ENCODE measurements at regions not wholly inside any gene's neighbourhood (a gene's known extent, or its start where the extent isn't known, plus 50 kb on each side); places are given as distances from the start of the nearest gene placed in this dataset.

DNA sequence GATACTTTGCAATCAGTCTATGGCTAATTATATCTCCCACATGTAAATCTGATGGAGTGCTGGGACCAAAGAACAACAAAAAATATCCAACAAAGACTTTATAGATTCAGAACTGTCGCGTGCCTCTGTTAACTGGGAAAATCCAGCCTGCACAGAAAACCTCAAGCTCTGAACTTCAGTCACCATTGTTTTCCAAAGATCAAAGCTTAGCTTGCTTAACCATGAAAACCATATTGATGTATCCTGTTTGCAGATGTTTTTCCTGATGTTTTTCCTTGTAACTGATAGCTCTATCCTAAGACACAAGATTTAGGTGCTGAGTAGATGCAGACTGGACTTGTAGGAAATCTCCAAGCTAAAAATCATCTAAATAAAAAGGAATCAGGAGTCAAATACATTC is 163.7 kb downstream of the GXYLT1 start:
- no peak for DNase-seq (ENCODE audit: low spot score)

DNA sequence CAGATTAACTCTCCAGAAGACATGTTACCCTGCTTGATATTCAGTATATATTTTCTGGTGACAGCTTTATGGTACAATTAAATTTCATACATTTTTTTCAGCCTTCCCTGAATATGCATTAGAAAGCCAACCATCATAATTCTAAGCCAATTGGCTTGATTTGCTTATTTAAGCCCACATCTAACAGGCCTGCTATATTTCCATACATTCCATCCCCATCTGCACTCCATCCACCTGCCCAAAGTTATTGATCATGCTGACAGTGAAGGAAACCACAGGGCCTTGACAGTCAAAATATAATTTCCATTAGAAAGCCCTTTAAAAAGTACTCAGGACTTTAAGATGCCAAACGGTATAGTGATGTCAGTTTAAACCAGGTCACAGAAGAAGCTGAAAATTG is 164.3 kb downstream of the GXYLT1 start:
- DNase-seq (ENCODE audit: low spot score): no peak

DNA sequence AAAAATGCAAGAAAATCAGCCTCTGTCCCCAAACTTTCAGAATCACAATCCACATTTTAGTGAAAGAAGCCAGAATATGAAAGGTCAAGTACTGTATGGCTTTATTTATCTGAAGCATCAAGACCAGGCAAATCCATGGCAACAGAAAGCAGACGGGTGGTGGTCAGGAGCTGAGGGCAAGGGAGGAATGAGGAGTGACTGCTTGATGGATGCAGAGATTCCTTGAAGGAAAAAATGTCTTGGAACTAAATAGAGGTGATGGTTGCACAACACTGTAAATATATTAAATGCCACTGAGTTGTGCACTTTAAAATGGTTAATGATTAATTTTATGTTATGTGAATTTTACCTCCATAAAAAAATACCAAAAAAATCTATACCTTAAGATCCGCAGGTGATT is 165.1 kb downstream of the GXYLT1 start:
- DNase-seq (ENCODE audit: low spot score): no peak

DNA sequence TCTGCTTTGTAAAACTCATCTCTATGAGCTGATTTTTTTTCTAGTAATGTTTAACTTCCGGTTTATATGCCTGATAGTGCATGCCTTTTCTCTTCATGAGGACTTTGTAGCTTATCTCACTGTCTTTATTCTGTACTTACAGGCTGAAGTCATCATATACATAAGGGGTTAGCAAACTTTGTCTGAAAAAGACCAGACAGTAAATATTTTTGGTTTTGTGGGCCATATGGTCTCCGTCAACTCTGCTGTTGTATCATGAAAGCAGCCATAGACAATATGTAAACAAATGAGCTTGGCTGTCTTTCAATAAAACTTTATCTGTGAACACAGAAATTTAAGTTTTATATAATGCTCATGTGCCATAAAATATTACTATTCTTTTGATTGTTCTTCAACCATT is 172.1 kb downstream of the GXYLT1 start:
- no peak for DNase-seq (ENCODE audit: low spot score)

DNA sequence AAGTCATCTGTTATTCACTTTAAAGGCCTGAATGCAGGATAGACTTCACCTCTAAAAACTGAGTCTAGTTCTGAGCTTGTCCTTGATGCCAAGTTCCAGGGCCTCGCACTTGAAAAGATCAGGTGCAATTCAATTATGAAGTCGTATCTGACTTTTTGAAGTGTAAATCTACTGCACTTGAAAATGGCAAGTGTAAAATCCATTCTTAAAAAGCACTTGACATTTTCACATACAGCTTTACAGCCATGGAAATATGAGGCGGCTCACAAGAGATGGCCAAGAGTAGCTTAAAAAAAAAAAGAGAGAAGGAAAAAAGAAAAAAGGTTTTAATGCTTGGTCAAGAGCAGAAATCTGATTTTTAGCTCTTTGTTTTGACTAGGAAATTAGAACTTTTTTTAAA is 172.5 kb downstream of the GXYLT1 start:
- no peak for DNase-seq (ENCODE audit: low spot score)

DNA sequence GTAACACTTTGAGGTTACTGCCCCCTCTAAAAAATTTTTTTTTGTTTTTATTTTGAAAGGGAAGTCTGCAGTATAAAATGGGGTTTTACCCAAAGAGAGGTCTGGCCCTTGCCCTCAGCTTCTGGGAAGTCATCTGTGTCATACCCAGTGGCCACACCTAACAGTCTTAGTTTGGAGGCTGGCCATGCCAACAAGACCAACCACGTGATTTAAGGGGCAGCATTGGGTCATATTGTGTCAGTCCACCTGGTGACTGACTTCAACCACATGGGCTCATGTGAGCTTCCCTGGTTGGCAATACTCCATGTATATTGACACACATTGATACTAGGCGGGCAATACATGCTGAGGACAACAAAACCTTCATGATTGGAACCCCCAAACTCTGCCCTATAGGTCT is 173.9 kb downstream of the GXYLT1 start:
- DNase-seq (ENCODE audit: low spot score): no peak

DNA sequence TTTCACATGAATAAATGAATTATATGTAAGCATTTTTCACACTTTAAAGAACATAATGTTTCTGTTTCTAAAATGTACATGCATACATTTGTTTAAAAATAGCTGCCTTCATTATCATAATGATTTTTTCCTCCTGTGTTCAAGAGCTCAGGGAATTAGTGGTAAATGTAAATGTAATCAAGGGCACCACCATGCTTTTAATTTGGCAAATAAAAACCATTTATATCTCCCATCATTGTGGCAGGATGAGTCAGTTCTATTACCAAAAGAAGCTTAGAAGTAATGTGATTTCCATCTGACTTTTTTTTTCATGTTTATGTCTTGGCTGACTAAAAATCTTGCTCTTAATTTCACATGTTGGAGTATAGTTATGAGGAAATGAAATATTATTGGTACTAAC is 176.1 kb downstream of the GXYLT1 start:
- no peak for DNase-seq (ENCODE audit: low spot score)

DNA sequence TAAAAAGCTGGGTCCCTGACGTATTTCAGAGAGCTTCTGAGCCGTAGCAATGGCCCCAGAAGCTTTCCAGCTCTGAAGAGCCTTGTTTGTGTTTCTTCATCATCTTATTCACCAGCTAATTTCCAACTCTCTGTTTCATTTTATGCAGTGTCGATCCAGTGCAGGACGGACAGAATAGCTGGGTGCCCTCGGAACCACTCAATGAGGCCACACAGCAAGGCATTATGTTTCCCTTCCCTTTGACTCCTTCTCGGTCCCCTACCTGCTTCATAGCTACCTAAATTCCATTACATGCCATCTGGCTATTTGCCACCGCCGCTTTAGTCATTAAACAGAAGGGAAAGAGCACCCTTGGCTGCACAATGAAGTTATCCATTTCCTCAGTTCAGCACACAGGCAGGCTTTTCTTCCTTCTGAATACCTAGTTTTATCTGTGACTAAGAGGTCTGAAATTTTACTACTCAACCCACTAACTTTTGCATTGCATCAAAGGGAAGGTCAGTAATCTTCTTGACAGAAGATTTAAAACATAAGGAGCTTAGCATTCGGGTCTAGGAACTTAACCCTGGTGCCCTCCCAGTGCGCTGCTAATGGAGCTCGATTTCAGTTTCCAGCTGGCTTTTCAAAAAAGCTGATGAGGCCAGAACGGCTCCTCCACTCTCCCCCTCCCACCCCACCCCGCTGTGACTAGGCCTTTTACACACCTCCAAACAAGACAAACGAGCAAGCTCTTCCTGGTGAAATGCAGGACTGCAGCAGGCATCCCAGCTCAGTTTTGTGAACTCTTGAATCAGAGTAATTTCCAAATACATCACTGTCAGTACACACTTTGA is 176.8 kb downstream of the GXYLT1 start:
- DNase-seq (ENCODE audit: low spot score): no peak

DNA sequence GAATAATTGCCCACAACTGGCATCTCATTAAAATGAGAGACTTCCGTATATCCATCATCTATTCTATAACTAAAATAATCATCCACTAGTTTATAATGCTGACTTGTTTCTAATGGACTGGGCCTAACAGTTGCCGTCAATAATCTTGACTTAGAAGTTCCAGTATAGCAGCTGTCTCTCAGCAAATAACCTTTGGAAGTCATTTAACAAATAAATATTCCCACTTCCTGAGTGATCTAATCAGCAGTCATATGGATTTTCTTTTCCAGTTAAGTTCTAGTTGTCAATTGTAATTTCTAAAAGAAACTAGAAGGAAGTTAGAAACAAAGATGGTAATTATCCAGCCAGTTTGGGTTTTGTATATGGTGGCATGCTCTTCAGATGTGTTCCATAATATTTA is 177.8 kb downstream of the GXYLT1 start:
- DNase-seq (ENCODE audit: low spot score): no peak

DNA sequence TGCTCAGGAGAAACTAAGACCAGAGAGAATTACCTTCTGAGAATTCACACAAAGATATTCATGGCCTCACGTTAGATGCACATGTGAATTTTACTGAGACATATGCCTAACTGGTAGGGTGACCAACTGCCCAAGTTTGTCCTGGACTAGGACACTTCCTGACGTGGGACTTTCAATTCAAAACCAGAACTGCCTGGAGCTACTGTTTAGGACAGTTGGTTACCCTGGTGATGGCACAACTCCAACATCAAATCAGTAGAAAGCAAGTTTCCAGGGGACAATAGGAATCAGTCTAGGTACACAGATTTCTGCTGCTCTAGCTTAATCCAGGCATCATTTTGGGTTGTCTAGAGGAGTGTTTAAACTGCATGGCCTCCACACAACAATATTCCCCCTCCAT is 178.7 kb downstream of the GXYLT1 start:
- DNase-seq (ENCODE audit: low spot score): no peak

DNA sequence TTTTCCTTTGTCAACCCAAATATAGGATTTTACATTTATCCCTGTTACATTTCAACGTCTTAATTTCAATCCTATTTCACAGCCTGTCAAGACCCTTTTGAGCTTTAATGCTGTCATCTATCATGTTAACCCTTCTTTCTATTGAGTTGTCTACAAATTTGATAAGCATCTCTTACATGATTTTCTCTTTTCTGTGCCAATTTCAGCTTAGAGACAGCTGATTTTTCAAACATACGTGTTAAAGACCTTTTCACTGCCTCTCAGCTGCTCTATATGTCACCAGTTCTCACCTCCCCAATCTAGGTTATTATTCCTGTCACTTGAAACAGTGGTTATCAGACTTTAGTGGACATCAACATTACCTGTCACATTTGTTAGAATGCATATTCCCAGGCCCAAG is 181.3 kb downstream of the GXYLT1 start:
- DNase-seq (ENCODE audit: low spot score): no peak

DNA sequence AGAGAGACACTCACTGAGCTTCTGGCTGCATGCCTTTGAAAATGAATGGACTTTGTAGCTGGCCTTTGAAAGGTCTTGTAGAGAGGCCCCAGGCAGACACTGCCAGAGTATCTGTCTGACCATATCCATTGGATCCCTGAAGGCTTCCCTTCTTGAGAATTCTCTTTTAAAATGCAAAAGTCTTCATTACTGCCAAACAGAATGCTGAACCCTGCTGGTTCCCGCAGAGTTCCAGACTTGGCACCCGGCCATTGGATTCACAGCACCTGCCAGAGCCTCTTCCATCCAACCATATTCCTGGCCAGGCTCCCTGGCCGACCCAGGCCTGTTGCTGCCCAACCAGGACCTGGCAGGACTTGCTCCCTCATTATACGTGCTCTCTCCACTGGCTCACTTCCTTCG is 182.5 kb downstream of the GXYLT1 start:
- no peak for DNase-seq (ENCODE audit: low spot score)

DNA sequence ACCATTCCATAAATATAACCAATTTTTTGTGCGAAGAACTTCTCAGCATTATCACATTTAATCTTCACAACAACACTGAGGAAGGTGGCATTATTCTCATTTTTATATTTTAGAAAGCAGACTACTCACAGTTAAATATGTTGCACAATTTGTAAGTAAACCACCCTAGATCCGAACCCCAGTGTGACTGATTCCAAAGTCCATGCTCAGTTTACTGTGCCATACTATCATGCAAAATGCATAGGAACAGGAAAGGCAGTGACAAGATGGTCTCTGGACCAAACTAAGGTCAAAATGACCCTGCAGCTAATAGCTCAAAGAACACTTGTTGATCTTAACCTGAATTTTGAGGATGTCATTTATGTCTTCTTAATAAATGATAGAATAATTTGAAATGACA is 185.4 kb downstream of the GXYLT1 start:
- DNase-seq (ENCODE audit: low spot score): no peak

DNA sequence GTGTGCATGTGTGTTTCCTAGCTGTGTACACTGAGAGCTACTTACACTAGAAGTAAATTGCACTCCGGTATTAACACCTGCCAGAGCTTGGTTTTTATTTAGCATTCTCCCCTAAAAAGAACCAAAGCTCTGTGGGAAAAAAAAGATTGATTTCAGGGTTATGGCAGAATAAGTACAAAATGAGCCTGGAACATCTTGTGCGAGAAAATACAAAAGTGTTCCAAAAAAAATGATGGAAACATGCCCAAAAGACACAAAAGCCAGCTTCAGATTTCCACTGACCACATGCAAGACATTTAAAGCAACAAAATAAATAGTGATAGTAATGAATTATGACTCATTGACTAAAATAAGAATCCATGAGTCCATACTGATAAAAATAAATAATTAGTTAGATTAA is 188.3 kb downstream of the GXYLT1 start:
- DNase-seq (ENCODE audit: low spot score): no peak

DNA sequence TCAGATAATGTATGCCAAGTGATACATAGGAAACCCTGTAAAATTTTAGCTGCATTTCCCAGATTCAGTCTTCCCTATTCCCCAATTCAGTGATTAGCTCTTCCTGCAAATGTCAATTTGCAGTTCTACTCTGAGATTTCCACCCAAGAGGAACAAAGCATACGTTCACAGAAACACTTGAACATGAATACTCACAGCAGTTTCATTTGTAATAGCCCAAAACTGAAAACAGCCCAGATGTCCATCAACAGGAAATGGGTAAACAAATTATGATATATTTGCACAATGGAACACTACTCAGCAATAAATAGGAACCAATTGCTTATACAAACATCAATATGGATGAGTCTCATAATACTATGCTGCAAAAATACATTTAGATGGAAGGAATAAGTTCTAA is 194.2 kb downstream of the GXYLT1 start:
- DNase-seq (ENCODE audit: low spot score): no peak

DNA sequence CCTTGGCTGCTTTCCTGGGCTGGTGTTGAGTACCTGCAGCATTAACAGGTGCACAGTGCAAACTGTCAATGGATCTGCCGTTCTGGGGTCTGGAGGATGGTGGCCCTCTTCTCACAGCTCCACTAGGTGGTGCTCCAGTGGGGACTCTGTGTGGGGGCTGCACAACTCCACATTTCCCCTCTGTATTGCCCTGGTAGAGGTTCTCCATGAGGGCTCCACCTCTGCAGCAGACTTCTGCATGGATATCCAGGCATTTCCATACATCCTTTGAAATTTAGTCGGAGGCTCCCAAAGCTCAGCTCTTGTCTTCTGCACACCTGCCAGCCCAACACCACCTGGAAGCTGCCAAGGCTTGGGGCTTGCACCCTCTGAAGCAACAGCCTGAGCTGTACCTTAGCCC is 198.6 kb downstream of the GXYLT1 start:
- no peak for DNase-seq (ENCODE audit: low spot score)

DNA sequence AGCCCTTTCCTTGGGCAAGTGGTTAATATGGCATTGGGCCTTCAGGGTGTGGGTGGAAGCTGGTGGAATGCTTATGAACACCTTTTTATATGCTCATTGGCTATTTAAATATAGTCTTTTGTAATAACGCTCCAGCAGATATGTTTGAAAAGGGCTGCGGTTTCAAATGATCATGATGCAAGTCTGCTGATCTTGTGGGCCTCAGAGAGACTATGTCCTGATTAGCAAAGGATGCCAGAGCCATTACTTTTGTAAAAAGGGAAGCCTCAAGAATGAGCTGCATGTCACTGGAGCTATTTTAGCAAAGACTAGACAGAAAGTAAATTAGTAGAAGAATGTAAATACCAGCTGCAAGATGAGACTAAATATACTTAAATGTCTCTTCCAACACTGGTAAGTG is 200.5 kb downstream of the GXYLT1 start:
- peak; percentile 16 for DNase-seq (ENCODE audit: low spot score)

DNA sequence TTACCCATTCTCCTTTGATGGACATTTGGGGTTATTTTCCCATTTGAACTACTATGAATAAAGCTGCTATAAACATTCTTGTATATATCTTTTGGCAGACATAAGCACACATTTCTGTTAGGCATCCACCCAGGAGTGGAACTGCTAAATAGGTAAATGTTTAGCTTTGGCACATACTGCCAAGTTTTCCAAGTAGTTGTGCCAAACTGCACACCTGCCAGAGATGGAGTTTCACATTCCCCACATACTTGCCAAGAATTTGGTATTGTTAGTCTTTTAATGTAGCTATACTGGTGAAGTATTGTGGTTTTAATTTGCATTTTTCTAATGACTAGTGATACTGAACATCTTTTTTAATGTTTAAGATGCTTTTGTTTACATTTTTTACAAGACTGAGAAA is 201.0 kb downstream of the GXYLT1 start:
- no peak for DNase-seq (ENCODE audit: low spot score)

DNA sequence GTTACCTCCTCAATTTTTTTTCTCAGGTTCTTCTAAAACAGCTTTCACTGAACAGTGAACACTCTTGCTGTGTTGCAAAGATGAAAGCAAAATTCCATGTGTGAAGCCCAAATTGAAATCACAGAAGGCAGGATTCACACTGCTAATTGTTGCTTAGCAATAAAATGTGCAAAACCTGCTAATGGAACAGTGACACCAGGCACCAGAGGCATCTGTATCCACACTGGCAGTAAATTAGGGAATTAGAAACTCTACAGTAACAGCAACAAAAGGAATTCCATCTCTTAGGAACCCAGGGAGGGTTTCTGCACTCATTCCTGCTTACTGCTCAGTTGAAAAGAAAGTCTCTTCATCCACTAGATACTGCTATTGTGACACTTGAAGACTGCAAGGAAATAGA is 202.3 kb downstream of the GXYLT1 start:
- no peak for DNase-seq (ENCODE audit: low spot score)

DNA sequence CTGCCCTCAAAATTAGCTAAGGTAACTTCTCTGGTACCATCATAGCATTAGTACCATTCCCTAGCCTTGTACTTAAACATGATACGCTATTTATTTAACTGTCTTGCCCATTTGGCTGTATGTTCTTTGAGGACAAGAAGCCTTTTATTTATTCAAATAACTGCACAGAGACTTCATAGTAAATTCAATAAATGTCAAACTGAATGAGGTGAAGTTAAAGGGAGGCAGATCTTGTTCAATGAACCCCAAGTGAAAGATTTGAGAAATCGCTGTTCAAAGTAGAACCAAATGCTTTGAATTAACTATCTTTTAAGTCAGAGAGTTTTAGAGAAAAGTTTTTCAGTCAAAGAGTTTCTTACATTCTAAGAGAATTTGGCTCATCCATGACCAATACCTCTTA is 203.6 kb downstream of the GXYLT1 start:
- DNase-seq (ENCODE audit: low spot score): no peak

DNA sequence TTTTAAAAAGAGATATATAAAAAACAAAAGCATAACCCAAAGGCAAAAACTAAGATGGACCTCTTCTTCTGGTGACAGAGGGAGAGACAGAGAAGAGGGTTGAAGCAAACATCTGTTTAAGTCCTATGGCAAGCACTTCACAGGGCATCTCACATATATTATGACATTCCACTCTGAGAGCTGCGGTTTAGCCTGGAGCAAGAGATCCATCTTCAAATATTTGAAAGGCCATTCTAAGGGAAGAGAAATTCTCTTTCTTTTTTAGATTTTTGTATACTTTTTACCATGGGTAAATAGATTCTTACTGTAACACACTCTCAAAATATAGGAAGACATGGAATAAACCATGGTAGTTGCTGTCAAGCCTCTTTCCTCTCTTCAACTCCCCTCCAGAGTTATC is 204.1 kb downstream of the GXYLT1 start:
- DNase-seq (ENCODE audit: low spot score): no peak

DNA sequence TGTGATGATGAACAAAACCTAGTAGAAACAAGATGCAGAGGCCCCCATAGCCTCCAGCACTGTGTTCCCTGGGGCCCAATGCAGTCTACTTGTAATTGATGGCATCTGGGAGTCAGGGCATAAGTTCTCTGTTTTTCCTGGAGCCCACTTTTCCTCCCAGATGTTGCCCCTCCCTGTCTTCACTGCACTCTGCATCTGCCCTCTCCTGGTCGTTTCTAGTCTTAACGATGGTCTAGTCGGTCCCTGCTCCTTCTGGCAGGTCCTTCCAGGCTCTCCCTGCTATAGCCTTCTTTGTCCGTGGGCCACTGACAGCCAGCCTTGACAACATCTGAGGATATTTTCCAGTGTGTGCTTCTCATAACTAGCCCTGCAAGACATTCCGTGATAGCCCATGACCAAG is 208.3 kb downstream of the GXYLT1 start:
- DNase-seq (ENCODE audit: low spot score): no peak

DNA sequence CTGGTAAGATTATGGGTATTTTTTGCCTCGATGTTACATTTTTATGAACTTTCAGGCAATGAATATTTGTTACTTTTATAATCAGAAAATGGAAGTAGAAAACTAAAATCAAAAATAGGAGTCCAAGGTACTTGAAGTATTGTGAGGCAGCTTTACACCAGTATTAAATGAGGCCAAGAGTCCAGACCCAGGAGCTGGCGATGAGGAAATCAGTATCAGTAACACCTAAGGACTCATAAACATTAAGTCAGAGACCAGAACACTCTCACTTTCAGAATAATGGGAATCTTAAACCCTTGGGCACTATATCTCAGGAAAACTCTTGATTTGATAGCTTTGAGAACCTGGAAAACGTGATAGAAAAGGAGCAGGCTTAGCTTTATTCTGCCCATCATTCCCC is 208.8 kb downstream of the GXYLT1 start:
- DNase-seq (ENCODE audit: low spot score): no peak

DNA sequence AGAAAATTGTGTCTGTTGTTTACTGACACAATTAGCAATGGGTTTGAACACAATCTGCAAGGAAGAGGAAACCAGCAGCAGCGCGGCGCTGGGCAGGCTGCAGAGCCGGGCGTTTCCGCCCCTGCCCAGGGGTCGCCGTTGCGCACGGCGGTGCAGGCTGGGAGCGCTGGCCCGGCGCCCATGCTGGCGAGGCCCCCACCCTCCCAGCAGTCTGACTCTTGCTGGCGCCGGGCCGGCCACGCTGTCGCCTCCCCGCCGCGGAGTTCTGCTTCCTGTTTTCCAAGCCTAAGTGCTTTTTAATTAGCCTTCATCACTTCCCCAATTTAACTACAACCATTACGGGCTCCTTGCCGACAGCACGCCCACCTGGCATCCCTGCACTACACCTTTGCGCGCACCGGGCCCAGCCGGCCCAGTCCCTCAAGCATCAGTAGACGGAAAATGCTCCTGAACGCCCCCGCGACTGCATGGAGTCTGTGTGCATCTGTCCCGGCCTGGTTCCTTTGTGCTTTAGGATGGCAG is 212.1 kb downstream of the GXYLT1 start:
- DNase-seq (ENCODE audit: low spot score): peak; percentile 71
